ENCODE measurements at regions not wholly inside any gene's neighbourhood (a gene's known extent, or its start where the extent isn't known, plus 50 kb on each side); places are given as distances from the start of the nearest gene placed in this dataset.
A peak's percentile ranks its signal among the peaks of the same experiment; 100 is the strongest.

GRCh38 chr5:68708156-68708841, 385.5 kb upstream of the SLC30A5 start:
- DNase-seq, result no peak

DNA sequence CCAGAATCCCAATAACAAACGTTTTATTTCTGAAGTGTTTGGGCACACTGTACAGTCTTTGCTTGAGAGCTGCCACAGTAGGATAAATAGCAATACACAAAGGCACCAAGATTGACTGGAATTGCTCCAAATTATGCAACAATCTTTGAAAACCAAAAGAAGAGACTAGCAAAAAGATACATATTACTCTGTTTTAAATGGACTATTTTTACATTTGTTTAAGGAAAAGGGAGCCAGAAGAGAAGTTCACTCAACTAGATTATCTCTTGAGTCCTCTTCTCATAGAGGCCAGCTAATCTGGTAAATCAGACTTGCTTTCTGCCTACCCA, 385.0 kb upstream of the SLC30A5 start:
- no peak for DNase-seq

- peak; percentile 32 to 53 (median 39) for DNase-seq
Observed at GRCh38 chr5:68709239-68709638, 384.6 kb upstream of the SLC30A5 start.

- peak in 1 of 3 donors; percentile 38 for DNase-seq
Observed at GRCh38 chr5:68710514-68710913, 383.3 kb upstream of the SLC30A5 start.

DNA sequence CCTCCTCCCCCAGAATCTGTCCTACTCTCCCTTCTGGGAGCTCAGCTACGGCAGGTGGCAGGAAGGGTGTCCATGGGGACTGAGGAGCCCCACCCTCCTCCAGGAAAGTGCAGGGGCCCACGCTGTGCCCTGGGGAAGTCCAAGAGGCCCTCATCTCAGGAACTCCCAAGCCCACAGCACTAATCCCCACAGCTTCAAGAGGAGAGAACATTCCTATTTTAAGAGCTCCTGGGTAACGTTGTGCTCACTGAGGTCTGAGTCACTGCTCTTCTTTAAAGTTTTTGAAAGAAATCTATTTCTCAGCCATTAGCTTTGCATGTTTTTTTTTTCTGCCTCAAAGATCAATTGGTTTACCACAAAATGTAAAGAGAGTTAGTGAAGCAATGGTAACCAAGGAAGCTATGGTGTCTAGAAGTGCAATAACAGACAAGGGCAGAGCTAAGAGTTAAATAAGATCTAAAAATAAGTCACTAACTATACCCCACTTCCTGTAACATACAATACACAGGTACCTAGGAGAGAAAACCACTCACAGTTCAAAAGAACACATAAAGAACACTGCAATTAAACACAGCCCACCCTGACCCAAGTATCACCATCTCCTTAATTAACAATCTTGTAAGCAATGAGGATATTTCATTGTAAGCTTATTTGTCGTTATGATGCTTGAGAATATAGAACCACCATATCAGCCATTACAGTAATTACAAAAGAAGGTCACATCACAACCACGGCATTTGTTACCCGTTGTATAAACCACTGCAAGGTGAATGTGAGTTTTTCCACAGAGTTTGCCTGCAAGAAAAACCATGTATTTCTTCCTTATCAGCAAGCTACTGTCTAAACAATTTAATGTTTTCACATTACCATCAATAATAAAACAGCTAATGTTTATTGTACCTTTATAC, 382.3 kb upstream of the SLC30A5 start:
- no peak for DNase-seq

DNA sequence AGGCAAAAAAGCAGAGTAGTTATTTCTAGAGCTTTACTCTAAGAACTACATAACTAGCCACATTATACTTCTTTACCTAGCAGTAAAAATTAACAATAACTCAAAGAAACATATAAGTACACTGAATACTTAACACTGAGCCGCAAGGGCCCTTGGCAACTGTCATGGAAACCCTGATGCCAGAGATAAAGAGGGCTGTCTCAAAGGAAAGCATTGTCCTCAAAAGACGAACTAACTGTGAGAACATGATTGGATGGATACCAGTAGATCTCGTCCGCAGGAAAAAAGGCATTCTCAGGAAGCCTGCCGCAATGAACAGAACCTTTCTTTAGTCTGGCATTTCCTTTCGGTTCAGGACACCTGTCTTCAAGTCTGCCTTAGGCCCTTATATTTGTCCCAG, 379.0 kb upstream of the SLC30A5 start:
- no peak for DNase-seq

DNA sequence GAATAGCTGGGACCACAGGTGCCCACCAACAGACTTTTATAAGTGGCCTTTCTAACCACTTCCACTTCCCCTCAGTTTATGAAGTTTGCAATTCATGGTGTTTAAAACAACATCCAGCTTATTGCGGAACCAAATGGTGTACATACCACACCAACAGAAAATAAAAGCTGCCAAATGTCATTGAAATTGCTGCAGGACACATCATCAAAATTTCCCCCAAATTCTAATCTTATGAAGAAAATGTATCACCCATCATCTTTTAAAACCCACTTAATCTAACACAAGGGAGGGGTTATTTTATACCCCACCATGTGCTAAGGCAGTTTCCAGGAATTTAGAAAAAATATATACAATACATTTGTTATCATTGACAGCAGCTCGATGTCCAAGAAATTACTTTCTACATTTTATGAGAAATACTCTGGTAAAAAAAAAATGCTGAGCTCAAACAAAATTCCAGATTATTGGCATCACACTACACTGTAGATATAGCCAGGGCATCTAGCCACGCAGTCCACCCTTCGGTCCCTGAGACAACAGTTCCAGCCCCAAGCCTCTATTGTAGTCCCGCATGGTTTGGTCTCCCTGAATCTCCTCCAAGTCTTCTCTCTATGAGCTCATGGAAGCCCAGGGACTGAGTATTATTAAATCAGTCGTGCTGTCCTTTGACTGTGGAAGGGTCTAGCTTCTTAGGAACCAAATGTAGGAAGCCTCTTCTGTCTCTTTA, 372.8 kb upstream of the SLC30A5 start:
- DNase-seq, result peak in 2 of 3 donors; percentile 53 to 75

DNA sequence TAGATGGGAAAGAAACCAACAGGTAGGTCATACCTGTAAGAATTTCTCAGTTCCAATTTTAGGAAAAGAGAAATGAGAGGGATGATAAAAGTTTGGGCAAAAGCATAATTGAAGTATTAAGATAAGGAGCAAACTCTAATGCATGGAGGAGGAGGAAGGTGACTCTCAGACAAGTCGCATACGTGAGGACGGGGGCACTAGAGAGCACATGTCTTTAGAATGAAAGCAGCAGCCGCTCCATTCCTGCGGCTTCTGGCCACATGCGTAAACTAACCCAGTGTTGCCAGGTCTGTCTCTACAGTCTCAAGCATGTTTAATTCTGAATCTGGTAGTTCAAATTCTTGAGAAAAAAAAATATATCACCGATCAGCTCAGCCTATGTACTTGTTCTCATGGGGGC, 371.5 kb upstream of the SLC30A5 start:
- no peak for DNase-seq

DNA sequence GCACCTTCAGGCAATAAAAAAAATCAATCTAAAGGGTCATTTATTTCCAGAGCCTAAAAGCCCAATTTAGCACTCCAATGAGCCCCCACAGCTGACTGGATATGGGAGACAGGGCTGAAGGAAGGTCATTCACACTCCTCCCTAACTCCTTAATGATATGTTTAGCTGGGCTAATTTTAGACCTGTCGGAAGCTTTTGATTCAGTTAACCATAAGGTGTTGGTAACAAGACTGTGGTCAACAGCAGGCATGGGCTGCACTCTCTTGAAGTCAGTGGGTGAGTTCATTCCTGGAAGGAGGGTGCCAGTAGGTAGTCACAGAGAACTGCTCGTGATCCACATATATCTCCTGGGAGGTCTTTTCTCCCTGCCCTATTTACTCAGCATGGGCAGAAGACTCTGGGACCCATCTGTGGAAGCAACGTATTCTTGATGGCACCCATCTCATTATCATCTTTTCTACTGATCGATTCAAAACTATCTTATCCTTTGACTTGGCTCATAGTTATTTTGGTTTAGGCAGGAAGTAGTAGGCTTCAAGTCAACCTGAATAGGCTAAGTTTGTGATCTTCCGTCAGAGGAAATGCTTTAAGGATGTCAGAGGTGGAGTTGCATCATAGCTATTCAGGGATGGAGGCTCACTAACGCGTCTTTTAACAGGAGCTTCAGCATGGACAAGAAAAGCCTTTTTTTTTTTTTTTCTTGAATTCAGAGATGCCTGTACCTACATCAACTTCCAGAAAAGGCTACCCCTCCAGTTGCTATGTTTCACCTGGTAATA, 367.7 kb upstream of the SLC30A5 start:
- DNase-seq, result peak in 1 of 3 donors; percentile 49

- DNase-seq, result no peak
Observed at GRCh38 chr5:68727931-68728330, 365.9 kb upstream of the SLC30A5 start.

GRCh38 chr5:68729678-68730077, 364.1 kb upstream of the SLC30A5 start:
- no peak for DNase-seq

GRCh38 chr5:68730220-68730978, 363.4 kb upstream of the SLC30A5 start:
- DNase-seq, result peak; percentile 88 to 94 (median 88)

GRCh38 chr5:68730979-68731654, 362.7 kb upstream of the SLC30A5 start:
- no peak for DNase-seq

DNA sequence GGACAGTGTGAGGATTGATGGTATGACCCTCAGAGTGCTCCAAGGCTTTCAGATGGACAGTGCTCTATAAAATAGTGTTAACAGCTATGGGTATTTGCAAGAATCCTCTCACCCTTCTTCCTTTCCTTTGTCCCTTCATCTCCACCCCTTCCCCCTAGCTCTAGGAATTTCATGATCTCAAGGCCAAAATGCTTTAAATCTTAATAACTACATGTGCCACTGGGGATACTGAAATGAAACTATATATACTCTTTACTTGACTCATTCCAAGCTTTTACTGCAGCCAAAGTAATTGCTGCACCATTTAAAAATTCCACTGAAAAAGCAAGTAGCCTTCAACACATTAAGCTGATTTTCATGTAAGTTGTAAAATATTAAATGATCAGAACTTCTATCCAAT, 361.6 kb upstream of the SLC30A5 start:
- peak in 2 of 3 donors; percentile 39 to 73 for DNase-seq

- no peak for DNase-seq
Observed at GRCh38 chr5:68734781-68735180, 359.0 kb upstream of the SLC30A5 start.

DNA sequence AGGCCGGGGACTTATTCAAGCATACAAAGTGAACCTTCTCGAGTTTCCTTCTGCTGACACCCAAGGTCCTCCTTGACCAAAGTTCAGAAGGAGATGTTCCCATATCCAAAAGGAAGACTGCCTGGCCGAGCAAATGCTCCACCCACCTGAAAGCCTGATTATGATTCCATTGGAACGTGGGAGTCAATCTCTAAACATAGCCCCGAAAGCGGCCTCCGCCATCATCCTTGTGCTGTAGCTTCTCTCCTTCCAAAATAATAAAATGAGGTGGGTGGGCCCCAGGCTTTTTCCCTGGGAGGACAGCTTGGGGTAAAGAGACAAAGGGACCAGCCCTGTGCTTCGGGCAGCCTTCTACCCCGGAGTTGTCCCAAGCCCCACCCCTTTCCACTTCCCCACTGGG, 355.6 kb upstream of the SLC30A5 start:
- DNase-seq, result no peak

GRCh38 chr5:68738841-68739240, 355.0 kb upstream of the SLC30A5 start:
- no peak for DNase-seq

GRCh38 chr5:68739752-68740151, 354.1 kb upstream of the SLC30A5 start:
- DNase-seq, result no peak

DNA sequence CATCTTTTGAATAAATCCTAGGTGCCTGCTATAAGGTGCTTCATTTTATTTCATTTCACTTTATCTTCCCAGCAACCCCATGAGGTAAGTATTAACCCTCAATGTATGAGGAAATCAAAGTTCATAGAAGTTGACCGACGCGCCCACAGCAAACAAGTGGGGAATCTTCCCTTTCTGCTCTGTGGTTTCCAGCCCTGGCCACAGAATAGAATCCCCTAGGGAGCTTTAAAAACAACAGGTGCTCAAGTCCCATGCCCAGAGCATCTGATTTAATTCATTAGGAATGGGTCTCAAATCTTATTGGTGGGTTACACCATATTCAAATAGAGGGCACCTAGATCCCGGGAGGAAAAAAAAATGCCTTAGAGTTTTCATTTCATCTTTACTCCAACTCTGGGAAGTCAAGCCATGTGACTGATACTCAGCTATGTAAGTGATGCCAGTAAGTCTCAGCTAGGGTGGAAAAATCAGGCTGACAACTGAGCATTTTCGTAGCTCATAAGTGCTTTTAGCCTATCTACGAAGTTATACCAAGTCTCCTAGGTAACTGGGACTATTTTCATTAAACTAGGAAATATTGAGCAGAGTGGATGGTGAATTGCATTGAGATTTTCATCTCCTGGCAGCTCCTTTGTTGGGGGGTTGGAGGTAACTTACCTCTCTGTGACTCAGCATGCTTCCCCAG, 353.4 kb upstream of the SLC30A5 start:
- DNase-seq, result no peak

GRCh38 chr5:68744206-68744605, 349.6 kb upstream of the SLC30A5 start:
- peak in 2 of 3 donors; percentile 44 to 61 for DNase-seq

Data from muscle of back (tissue), 3 donors.